NCI-H446 (cell line): ENCODE measurements at regions not wholly inside any gene's neighbourhood (a gene's known extent, or its start where the extent isn't known, plus 50 kb on each side); places are given as distances from the start of the nearest gene placed in this dataset.
A peak's percentile ranks its signal among the peaks of the same experiment; 100 is the strongest.

Experiments used
- DNase-seq, 2 experiments: peaks; one replicate each; lab custom pipeline; 2025; lab: John Stamatoyannopoulos, UW

GRCh38 chr3:117172426-117172825 lies 462.8 kb downstream of the TUSC7 start:
- no peak for DNase-seq

GRCh38 chr3:117181222-117181621 lies 471.6 kb downstream of the TUSC7 start:
- DNase-seq, result no peak

GRCh38 chr3:117184574-117184973 lies 475.0 kb downstream of the TUSC7 start:
- DNase-seq, result no peak

- no peak for DNase-seq
These were observed 481.7 kb downstream of the TUSC7 start for GRCh38 chr3:117191245-117191644.

- no peak for DNase-seq
These were observed 483.3 kb downstream of the TUSC7 start for GRCh38 chr3:117192888-117193287.

- no peak for DNase-seq
These were observed 483.8 kb downstream of the TUSC7 start for GRCh38 chr3:117193390-117193789.

- no peak for DNase-seq
These were observed 485.5 kb downstream of the TUSC7 start for GRCh38 chr3:117195034-117195433.

- DNase-seq, result no peak
These were observed 491.4 kb downstream of the TUSC7 start for GRCh38 chr3:117200962-117201361.

GRCh38 chr3:117201901-117202774 lies 492.6 kb downstream of the TUSC7 start:
- DNase-seq, result peak in 1 of 2 experiments; percentile 36

GRCh38 chr3:117217355-117217754 lies 507.8 kb downstream of the TUSC7 start:
- DNase-seq, result no peak

GRCh38 chr3:117217760-117218316 lies 508.3 kb downstream of the TUSC7 start:
- peak in 1 of 2 experiments; percentile 26 for DNase-seq

- peak in 1 of 2 experiments; percentile 44 for DNase-seq
These were observed 509.1 kb downstream of the TUSC7 start for GRCh38 chr3:117218641-117219048.

GRCh38 chr3:117219296-117219695 lies 509.7 kb downstream of the TUSC7 start:
- DNase-seq, result no peak

GRCh38 chr3:117226932-117227331 lies 517.4 kb downstream of the TUSC7 start:
- no peak for DNase-seq

- DNase-seq, result no peak
These were observed 518.9 kb downstream of the TUSC7 start for GRCh38 chr3:117228466-117228865.

- no peak for DNase-seq
These were observed 521.3 kb downstream of the TUSC7 start for GRCh38 chr3:117230924-117231323.

- DNase-seq, result no peak
These were observed 524.8 kb downstream of the TUSC7 start for GRCh38 chr3:117234331-117234730.

- DNase-seq, result no peak
These were observed 525.7 kb downstream of the TUSC7 start for GRCh38 chr3:117235304-117235703.

- DNase-seq, result no peak
These were observed 529.2 kb downstream of the TUSC7 start for GRCh38 chr3:117238806-117239205.

- no peak for DNase-seq
These were observed 534.1 kb downstream of the TUSC7 start for GRCh38 chr3:117243657-117244056.

- DNase-seq, result no peak
These were observed 537.4 kb downstream of the TUSC7 start for GRCh38 chr3:117246771-117247555.

GRCh38 chr3:117248153-117248552 lies 538.6 kb downstream of the TUSC7 start:
- no peak for DNase-seq

GRCh38 chr3:117252208-117252607 lies 542.6 kb downstream of the TUSC7 start:
- DNase-seq, result no peak
